Fibroblast of lung (primary cell): ENCODE measurements at regions not wholly inside any gene's neighbourhood (a gene's known extent, or its start where the extent isn't known, plus 50 kb on each side); places are given as distances from the start of the nearest gene placed in this dataset.

ENCODE experiments used
- EZH2 ChIP-seq: IDR thresholded peaks from 2 replicates; pipeline ENCODE4 v1.5.1; 2012; ENCODE audit warnings: low read length, control low read depth, mild to moderate bottlenecking; ENCODE audit errors: missing control alignments
- TF ChIP-seq, protein P1 (sequence below), 2 donors: IDR thresholded peaks in 1 of 2; conservative IDR thresholded peaks in 1 of 2; 1 replicate in 1 of 2; 2 replicates in 1 of 2; pipeline ENCODE4 v1.5.1; 2011 to 2012; ENCODE audit warnings: low read length in 2 of 2, control low read depth in 1 of 2, inconsistent platforms in 1 of 2, low read depth in 1 of 2, mild to moderate bottlenecking in 1 of 2

DNA sequence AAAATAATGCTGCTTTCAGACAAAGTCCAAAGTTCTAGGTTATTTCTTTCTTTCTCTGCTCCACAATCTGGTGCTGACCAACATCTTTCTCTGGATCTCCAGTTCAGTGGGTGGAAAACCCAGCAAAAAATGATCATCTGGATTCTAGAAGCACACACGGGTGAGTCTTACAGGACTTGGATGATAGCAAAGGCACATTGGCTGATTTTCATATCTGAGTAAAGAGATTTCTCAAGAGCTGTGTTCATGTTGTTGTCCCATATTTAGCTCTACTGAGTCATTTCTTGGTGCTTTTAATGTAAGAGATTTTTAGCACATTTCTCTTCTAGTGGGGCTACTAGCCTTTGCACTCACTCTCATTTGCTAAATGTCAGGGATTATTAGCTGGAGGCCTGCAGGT lies 336.7 kb downstream of the GALC start:
- TF ChIP-seq, protein P1, sequence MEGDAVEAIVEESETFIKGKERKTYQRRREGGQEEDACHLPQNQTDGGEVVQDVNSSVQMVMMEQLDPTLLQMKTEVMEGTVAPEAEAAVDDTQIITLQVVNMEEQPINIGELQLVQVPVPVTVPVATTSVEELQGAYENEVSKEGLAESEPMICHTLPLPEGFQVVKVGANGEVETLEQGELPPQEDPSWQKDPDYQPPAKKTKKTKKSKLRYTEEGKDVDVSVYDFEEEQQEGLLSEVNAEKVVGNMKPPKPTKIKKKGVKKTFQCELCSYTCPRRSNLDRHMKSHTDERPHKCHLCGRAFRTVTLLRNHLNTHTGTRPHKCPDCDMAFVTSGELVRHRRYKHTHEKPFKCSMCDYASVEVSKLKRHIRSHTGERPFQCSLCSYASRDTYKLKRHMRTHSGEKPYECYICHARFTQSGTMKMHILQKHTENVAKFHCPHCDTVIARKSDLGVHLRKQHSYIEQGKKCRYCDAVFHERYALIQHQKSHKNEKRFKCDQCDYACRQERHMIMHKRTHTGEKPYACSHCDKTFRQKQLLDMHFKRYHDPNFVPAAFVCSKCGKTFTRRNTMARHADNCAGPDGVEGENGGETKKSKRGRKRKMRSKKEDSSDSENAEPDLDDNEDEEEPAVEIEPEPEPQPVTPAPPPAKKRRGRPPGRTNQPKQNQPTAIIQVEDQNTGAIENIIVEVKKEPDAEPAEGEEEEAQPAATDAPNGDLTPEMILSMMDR (conservative IDR thresholded peaks at IDR 0.05 in 1 of 2, IDR thresholded peaks at IDR 0.05 in 1 of 2; ENCODE audit: low read depth in 1 of 2, low read length in 2 of 2), result no peak
- no peak for TF ChIP-seq EZH2
